GM19328 (cell line): ENCODE measurements at regions not wholly inside any gene's neighbourhood (a gene's known extent, or its start where the extent isn't known, plus 50 kb on each side); places are given as distances from the start of the nearest gene placed in this dataset.

Experiments
- ATAC-seq: cut with Tn5 transposase; IDR thresholded peaks from one replicate; pipeline ENCODE4 v1.9.1; 2021; ENCODE audit warnings: mild to moderate bottlenecking, moderate library complexity; ENCODE audit not compliant: unreplicated experiment

DNA sequence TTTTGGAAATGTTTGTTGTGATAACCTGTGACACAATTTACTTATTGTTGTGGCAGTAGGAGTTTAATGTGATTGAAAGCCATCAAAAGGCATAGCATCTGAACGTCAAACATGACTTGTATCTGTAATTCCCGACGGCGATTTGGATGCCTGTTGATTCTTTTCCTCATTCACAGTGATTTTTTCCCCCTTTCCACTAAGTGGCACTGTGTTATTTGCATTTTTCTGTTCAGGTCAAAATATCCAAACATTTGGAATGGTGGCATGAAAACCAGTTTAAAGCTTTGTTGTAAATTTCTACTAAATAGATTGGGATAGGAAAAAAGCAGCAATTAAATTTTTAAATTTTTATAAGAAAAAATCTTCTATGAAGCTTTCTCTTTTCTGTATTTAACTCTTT is 259.9 kb upstream of the KCNH8 start:
- no peak for ATAC-seq

- no peak for ATAC-seq
These were observed 262.0 kb upstream of the KCNH8 start for GRCh38 chr3:18886331-18886730.

GRCh38 chr3:18885612-18886011 is 262.7 kb upstream of the KCNH8 start:
- ATAC-seq, result no peak

DNA sequence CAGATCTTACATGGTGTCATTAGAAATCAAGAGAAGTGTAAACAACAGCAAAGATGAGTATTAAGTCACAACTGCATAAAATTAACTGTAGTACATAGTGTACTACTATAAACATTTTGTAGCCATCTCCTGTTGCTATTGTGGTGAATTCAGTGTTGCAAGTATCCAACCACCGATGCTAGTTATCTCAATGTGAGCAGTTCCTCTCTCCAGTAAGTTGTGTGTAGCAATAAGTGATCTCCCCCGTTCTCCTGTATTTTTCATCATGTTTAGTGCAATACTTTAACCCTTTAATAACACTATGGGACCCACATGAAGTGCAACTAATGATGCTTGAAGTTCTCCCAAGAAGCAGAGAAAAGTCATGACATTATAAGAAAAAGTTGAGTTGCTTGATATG is 264.7 kb upstream of the KCNH8 start:
- ATAC-seq, result no peak

DNA sequence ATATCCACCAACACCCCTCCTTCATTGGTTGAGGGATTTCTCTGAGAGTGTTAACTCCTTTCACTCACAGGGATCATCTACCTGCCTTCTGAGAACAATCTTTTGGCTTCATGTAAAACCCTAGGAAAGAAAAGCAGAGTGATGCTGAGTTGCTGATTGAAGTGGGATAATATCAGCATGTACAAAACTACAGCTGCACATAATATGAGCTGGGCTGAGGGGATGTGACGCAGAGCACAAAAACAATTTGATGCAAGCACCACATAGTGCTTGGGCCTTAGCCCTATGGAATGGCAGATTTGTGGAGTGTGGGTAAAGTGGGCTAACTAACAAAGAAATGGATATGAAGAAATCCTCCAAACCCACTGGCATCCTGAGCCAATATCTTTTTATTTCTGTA is 267.6 kb upstream of the KCNH8 start:
- no peak for ATAC-seq

DNA sequence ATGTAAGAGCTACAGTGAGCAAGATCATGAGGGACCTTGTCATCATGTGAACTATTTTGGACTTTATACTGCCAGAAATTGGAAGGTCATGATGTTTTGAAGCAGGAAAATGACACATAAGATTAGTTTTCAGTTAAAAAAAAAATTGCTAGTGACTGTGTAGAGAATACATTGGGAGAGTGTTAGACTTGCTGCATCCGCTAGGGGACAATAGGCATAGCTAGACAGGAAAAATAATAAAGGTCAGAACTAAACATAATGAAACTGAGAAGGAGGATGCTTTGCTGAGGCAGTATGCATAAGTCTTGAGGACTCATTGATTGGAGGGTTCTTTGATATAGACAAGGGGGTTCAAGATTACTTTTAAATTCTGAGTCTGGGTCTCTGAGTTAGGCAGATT is 275.8 kb upstream of the KCNH8 start:
- ATAC-seq, result no peak

DNA sequence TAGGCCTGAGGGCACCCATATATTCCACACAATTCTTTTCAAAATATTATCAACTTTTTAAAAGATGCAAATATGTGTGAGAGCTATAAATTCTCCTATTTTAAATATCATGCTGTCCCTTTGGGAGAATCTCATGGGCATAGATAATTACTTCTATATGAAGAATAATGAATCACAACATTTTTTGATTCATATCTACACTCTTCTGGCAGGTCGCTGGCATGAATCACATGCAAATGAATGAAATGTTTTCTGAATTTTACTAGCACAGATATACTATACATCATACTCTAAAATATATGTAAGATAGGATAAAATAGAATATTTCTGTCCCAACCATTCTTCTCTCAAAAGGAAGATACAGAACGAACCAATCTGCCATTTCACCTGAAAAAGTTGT is 277.7 kb upstream of the KCNH8 start:
- no peak for ATAC-seq

DNA sequence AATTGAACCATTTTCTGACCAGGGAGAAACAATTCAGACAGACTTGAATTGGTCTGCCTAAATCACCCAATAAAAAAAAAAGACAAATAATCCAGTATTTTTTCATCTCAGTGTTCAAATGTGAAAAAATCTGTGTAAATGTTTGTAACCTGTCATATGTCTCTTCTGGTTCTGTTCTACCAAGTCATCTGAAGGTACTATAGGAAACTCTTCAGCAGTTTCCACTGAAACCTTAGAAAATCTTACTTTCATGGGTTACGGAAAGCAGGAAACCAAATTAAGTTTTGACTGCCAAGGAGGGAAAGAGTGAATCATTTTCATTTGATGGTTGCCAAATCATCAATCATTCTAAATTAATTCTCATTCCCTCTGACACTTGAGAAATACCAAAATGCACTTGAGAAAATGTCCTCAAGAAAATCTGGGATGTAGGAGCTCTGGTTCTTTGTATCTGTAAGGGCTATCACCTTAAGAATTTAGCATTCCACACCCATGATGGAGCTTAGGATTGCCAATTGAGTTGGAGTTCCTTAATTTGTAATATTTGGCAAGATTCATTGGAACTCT is 278.2 kb upstream of the KCNH8 start:
- ATAC-seq, result no peak

- ATAC-seq, result no peak
These were observed 279.2 kb upstream of the KCNH8 start for GRCh38 chr3:18868911-18869689.

DNA sequence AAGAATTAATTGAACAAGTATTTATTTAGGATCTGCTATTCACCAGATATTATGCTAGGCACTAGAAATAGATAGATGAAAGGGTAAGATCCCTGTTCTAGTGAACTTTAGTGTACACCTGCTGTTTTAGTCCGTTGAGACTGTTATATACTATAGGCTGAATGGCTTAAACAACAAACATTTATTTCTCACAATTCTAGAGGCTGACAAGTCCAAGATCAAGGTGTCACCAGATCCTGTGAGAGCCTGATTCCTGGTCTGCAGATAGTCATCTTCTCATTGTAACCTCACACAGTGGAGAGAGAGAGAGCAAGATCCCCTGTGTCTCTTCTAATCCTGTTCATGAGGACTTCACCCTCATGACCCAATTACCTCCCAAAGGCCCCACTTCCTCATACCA is 281.4 kb upstream of the KCNH8 start:
- ATAC-seq, result no peak

DNA sequence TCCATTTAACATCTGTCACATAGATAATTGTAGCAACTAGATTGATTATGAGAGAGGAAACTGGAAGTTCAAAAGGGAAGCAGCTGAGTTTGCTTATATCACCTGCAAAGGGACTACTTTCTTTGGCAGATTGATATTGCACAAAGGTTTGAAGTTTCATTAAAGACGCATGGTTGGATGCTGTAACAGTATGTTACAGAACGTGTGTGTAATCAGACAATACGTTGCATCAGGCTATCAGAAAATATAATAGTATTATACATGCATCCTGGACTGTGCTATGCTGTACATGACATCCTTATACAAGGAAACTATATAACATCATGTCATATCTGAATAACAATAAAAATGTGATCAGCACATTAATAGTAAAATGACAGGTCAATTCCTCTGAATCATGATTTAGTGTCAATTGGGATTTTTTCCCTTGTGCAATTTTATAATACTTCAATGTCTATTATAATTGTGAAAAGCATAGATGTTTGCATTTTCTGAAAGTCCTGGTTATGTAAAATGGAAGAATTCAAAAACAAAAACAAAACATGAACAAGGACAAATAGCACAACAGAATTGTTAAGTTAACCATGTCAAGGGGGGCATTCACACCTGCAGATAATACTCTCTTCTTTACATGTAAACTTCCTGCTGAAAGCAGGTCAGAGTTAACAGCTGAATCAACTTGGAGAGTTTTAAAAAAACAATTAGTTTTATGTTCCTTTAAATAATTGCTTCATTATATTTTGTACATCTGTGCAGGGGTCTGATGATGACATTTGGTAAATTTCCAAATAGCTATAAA is 283.2 kb upstream of the KCNH8 start:
- ATAC-seq, result no peak

DNA sequence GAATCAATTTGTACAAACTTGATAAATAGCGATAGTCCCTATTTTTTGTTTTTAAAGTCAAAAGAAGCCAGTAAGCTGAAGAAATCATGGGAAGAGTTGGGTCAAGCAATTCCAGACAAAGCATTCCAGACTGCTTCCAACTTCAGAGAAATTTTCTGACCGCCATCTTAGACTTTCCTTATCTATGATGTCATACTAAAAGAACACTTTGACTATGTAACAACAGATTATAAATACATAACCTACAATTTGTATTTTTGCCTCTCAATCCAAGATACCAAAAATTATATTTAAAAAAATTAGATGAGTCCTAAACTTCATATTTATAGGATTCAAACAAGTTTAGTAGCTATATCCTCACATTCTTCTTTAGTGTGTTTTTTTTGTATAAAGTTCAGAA is 286.2 kb upstream of the KCNH8 start:
- no peak for ATAC-seq

DNA sequence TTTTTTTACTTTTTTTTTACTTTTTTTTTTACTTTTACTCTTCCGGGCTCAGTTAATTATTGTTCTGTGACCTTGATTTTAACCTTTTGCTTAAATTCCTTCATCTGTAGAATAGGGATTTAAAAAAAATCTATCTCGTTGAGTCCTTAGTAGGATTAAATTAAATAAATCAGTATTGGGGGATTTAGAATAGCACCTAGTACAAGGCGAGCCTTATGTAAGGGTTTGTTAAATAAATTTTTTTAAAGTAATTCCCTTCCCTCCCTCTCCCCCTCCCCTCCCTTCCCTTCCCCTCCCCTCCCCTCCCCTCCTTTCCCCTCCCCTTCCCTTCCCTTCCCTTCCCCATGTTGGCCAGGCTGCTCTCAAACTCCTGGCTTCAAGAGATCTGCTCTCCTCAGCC is 287.2 kb upstream of the KCNH8 start:
- ATAC-seq, result no peak

GRCh38 chr3:18853269-18853668 is 295.0 kb upstream of the KCNH8 start:
- ATAC-seq, result no peak

DNA sequence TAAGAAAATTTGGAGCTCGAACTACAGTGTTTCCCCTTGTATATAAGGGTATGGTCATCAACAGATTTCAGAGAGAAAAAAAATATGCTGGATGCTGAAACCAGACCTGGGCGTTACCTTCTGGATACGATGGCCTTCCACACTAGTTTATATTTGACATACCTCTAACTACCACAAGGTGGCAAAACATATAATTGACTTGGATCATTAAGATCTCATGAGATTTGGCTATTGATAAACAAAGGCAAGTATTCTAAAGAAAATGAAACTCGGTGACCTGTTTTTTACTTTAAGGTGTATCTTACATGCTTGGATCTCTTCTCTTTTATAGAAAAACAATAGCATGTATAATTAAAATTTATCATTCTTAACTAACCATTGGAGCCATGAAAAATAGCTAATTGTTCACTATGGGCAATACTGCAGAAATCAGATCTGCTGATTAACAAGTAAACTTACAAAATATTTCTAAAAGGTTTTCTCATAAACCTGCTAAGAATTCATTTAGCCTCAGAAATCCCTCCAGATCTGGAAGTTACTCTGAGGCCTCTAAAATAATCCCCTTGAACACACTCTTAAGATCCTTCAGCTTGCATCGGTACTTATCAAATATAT is 300.6 kb upstream of the KCNH8 start:
- ATAC-seq, result no peak

- no peak for ATAC-seq
These were observed 304.3 kb upstream of the KCNH8 start for GRCh38 chr3:18843983-18844382.

DNA sequence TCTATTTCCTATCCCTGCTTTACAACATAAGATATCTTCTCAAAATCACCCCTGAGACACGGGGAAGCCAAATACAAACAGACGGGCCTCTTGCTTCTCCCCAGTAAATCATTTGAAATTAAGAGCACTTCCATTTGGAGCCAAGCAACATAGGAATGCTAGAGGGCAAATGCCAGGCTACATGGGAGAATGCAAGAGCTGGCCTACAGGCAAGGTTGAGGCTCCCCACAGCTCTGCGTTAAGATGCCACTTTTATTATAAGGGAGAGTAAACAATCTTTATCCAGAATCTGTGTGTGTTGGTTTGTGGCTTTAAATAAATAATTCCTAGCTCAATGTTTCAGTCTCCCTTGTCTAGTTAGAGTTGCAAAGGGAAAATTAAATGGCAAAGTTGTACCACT is 305.1 kb upstream of the KCNH8 start:
- ATAC-seq, result no peak

DNA sequence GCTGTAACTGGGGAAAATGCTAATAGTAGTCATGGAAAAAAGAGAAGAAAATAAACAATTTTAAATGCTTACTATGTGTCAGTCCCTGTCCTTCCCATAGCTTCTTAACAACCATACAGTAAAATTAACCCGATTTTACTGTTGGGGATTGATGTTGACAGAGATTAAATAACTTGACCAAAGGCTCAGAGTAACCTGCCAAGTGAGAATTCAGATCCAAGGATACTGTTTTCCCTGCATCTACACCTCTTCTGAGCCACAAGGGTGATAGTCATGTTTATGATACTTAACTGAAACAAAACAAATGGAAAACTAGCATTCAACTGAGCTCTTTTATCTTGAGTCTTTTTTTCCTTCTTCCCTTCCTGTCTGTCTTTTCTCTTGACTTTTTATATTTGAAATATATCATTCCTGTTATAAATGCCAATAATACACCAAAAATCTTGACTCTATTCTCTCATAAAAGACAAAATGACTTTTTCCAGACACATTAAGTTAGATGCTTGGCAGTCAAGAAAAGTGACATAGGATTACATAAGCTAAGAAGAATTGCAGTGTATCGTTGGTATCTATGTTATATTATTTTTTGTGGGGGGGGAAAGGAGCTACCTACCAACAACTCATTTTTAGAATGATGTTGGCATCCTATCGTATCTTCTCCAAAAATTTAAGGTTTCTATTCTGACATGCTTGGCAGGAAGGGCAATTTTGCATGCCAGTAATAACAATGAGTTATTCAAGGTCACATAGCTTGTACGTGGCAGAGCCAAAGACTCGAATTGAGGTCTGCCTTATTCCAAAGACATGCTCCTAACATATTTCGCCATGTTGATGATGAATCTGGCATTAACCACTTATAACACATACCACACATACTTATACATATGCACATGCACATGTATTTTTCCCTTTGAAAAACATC is 306.6 kb upstream of the KCNH8 start:
- no peak for ATAC-seq

DNA sequence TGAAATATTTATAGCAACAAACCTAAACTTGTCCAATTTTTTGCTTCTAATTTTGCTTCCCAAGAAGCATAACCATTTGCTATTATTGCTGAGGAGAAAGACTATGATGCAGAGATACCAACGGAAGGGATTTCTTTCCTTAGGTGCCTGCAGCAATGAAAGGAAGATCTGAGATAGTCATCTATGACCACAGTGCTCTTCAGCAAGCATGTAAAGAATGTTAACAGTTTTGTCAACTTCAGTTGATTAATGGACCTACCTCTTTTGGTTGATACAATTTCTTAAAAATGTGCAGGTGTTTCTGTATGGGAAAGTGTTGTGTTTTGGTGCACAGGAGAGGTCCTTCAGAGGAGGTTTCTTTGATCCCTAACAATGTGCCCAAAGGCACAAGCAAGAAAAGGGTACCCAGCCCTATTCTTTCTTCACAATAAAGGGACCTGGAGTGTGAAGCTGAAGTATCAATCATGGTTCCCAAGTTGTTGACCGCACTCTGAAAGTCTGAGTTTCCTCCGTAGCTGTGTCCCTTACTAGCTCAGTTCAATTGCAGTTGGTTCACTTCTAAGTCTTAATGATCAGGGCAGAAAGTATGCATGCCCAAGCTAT is 307.7 kb upstream of the KCNH8 start:
- ATAC-seq, result no peak

DNA sequence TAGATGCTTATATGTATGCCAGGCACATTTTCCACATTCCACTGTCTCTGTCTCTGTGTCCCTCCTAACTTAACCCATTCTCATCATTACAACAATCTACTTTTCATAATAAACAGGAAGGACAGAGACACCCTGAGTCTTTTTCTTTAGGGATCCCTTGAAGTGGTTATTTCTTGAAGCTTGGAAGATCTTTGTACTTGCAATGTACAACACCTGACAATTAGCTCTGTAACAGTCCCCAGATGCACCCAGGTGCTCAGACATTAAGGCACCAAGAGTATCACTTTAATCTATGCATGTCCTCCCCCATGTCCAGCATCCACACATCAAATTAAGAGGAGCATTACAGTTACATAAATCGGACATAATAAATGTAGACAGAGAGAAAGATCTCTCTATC is 309.6 kb upstream of the KCNH8 start:
- ATAC-seq, result no peak
